H1 (cell line): ENCODE measurements at regions not wholly inside any gene's neighbourhood (a gene's known extent, or its start where the extent isn't known, plus 50 kb on each side); places are given as distances from the start of the nearest gene placed in this dataset.

ENCODE experiments used
- CTCF ChIA-PET: fragments of 300-600 bp; sonication (Branson Sonifier 250); formaldehyde crosslinking; loops from one replicate; lab custom pipeline; 2021; ENCODE audit not compliant: partially characterized antibody; lab: Charles Lee
- POLR2A ChIA-PET: fragments of 300-600 bp; sonication (Branson Sonifier 250); formaldehyde crosslinking; loops from one replicate; lab custom pipeline; 2021; ENCODE audit warnings: inconsistent platforms; ENCODE audit not compliant: partially characterized antibody; lab: Charles Lee
- DNase-seq, 2 experiments: peaks; one replicate each; pipeline versions ENCODE4 v3.0.0 to v3.0.0-alpha.2; 2010 to 2022; ENCODE audit warnings: low spot score in 2 of 2, low read depth in 1 of 2, mixed read lengths in 1 of 2
- FAIRE-seq: peaks from 2 replicates; lab custom pipeline; 2011; peaks lifted over from hg19 to GRCh38; lab: Jason Lieb, UNC
- H2AFZ ChIP-seq: 2 replicates; pipeline ENCODE4 v1.8.1; 2012; ENCODE audit warnings: low read length, inconsistent platforms
- H2AK5ac ChIP-seq: 2 replicates; pipeline ENCODE4 v1.6.1; 2013; ENCODE audit warnings: low read depth, low read length
- H2BK120ac ChIP-seq: replicated peaks from 2 replicates; pipeline ENCODE3; 2013; ENCODE audit warnings: low read depth, low read length, inconsistent platforms
- H2BK12ac ChIP-seq: 2 replicates; pipeline ENCODE4 v1.6.1; 2013; ENCODE audit warnings: low read depth, low read length
- H2BK15ac ChIP-seq: 2 replicates; pipeline ENCODE4 v1.6.1; 2013; ENCODE audit warnings: low read length
- H2BK20ac ChIP-seq: 2 replicates; pipeline ENCODE4 v1.6.1; 2013; ENCODE audit warnings: low read length
- H2BK5ac ChIP-seq: 2 replicates; pipeline ENCODE4 v1.6.1; 2013; ENCODE audit warnings: low read depth, low read length
- H3K14ac ChIP-seq: 2 replicates; pipeline ENCODE4 v1.6.1; 2013; ENCODE audit warnings: inconsistent platforms; ENCODE audit not compliant: insufficient read length
- H3K18ac ChIP-seq: 2 replicates; pipeline ENCODE4 v1.6.1; 2013; ENCODE audit warnings: low read length; ENCODE audit errors: extremely low read depth
- H3K23ac ChIP-seq: 2 replicates; pipeline ENCODE4 v1.6.1; 2013; ENCODE audit warnings: inconsistent platforms; ENCODE audit not compliant: insufficient read length
- H3K23me2 ChIP-seq: 2 replicates; pipeline ENCODE4 v1.6.1; 2013; ENCODE audit warnings: low read depth, low read length
- H3K27ac ChIP-seq: 2 replicates; pipeline ENCODE4 v1.6.1; 2011; ENCODE audit warnings: low read depth, low read length, inconsistent platforms
- H3K27me3 ChIP-seq, 4 experiments: replicated peaks in 1 of 4; 1 replicate in 1 of 4; 2 replicates in 3 of 4; pipeline versions ENCODE4 v1.6.1 to v1.8.1; 2011 to 2013; ENCODE audit warnings: low read length in 3 of 4, mild to moderate bottlenecking in 3 of 4, inconsistent platforms in 2 of 4, mixed read lengths in 2 of 4, moderate library complexity in 1 of 4; ENCODE audit not compliant: control insufficient read depth in 3 of 4, insufficient read depth in 3 of 4; ENCODE audit errors: extremely low read depth in 1 of 4
- H3K36me3 ChIP-seq, 4 experiments: 2 replicates each; pipeline versions ENCODE4 v1.6.1 to v1.8.1; 2011 to 2013; ENCODE audit warnings: mild to moderate bottlenecking in 4 of 4, low read length in 3 of 4, moderate library complexity in 2 of 4, control low read depth in 1 of 4, inconsistent platforms in 1 of 4; ENCODE audit not compliant: insufficient read depth in 4 of 4, control insufficient read depth in 2 of 4
- H3K4ac ChIP-seq: replicated peaks from 2 replicates; pipeline ENCODE3; 2013; ENCODE audit warnings: low read length, low read depth, mixed read lengths, inconsistent platforms; ENCODE audit not compliant: insufficient read length
- H3K4me1 ChIP-seq, 4 experiments: replicated peaks in 1 of 4; 1 replicate in 1 of 4; 2 replicates in 3 of 4; pipeline versions ENCODE4 v1.6.1 to v1.8.1; 2011 to 2013; ENCODE audit warnings: low read length in 3 of 4, inconsistent platforms in 2 of 4, mixed read lengths in 1 of 4; ENCODE audit not compliant: insufficient read depth in 4 of 4, control insufficient read depth in 3 of 4
- H3K4me2 ChIP-seq, 2 experiments: 2 replicates each; pipeline versions ENCODE4 v1.6.1 to v1.8.1; 2011 to 2013; ENCODE audit warnings: low read depth in 2 of 2, low read length in 2 of 2, control low read depth in 1 of 2, inconsistent platforms in 1 of 2, mild to moderate bottlenecking in 1 of 2; ENCODE audit not compliant: insufficient read depth in 1 of 2
- H3K4me3 ChIP-seq, 4 experiments: fragments of 200-600, 300-600 bp in 1 of 4; sonication (generic), shearing (Covaris generic), sonication (Bioruptor Twin) in 1 of 4; 2 replicates each; pipeline versions ENCODE4 v1.5.1 to v1.8.1; 2011 to 2016; ENCODE audit warnings: low read length in 4 of 4, low read depth in 3 of 4, control low read depth in 2 of 4, inconsistent platforms in 2 of 4, mild to moderate bottlenecking in 2 of 4, mixed read lengths in 1 of 4, moderate library complexity in 1 of 4; ENCODE audit not compliant: insufficient read depth in 2 of 4; ENCODE audit errors: extremely low read depth in 1 of 4
- H3K56ac ChIP-seq: replicated peaks from 2 replicates; pipeline ENCODE3; 2013; ENCODE audit warnings: low read depth, mild to moderate bottlenecking, mixed read lengths, low read length, inconsistent platforms; ENCODE audit not compliant: insufficient read length
- H3K79me1 ChIP-seq: 2 replicates; pipeline ENCODE4 v1.6.1; 2013; ENCODE audit warnings: low read depth, low read length, control low read depth
- H3K79me2 ChIP-seq, 2 experiments: 2 replicates each; pipeline versions ENCODE4 v1.6.1 to v1.8.1; 2012 to 2013; ENCODE audit warnings: low read length in 2 of 2, mild to moderate bottlenecking in 2 of 2, inconsistent platforms in 1 of 2; ENCODE audit not compliant: insufficient read depth in 2 of 2, control insufficient read depth in 1 of 2
- H3K9ac ChIP-seq, 4 experiments: replicated peaks in 1 of 4; 1 replicate in 1 of 4; 2 replicates in 3 of 4; pipeline versions ENCODE4 v1.6.1 to v1.8.1; 2011 to 2013; ENCODE audit warnings: low read depth in 3 of 4, low read length in 3 of 4, control low read depth in 2 of 4, mild to moderate bottlenecking in 2 of 4, moderate library complexity in 2 of 4, inconsistent platforms in 1 of 4; ENCODE audit errors: extremely low read depth in 1 of 4
- H3K9me3 ChIP-seq, 2 experiments: 2 replicates each; pipeline versions ENCODE4 v1.6.1 to v1.8.1; 2012 to 2013; ENCODE audit warnings: mild to moderate bottlenecking in 2 of 2, moderate library complexity in 2 of 2, control low read depth in 1 of 2, inconsistent platforms in 1 of 2, low read depth in 1 of 2, low read length in 1 of 2, mixed read lengths in 1 of 2; ENCODE audit not compliant: insufficient read depth in 2 of 2
- H4K20me1 ChIP-seq, 2 experiments: replicated peaks in 1 of 2; 2 replicates each; pipeline versions ENCODE3 to v1.8.1; 2011 to 2013; ENCODE audit warnings: inconsistent platforms in 2 of 2, low read length in 2 of 2, mild to moderate bottlenecking in 1 of 2; ENCODE audit not compliant: insufficient read depth in 2 of 2, control insufficient read depth in 1 of 2
- H4K5ac ChIP-seq: 2 replicates; pipeline ENCODE4 v1.6.1; 2013; ENCODE audit warnings: low read length, low read depth, mixed read lengths, inconsistent platforms; ENCODE audit not compliant: insufficient read length
- H4K8ac ChIP-seq: 2 replicates; pipeline ENCODE4 v1.8.0; 2013; ENCODE audit warnings: mild to moderate bottlenecking, moderate library complexity, low read length, inconsistent platforms; ENCODE audit not compliant: insufficient read depth; ENCODE audit errors: extremely low read depth
- H4K91ac ChIP-seq: replicated peaks from 2 replicates; pipeline ENCODE3; 2013; ENCODE audit warnings: low read length, mixed read lengths, inconsistent platforms; ENCODE audit not compliant: insufficient read length
- CBX5 ChIP-seq: fragments of 300-800, 300-1000 bp; sonication (generic); IDR thresholded peaks from 2 replicates; pipeline ENCODE4 v1.7.1; 2016; ENCODE audit warnings: antibody characterized with exemption, low read length, low read depth
- CHD2 ChIP-seq: IDR thresholded peaks from 2 replicates; pipeline ENCODE4 v1.6.1; 2012; ENCODE audit warnings: low read length, improper control_type of control experiment
- CREB1 ChIP-seq: IDR thresholded peaks from 2 replicates; pipeline ENCODE4 v1.6.1; 2012; ENCODE audit warnings: inconsistent platforms
- EZH2 ChIP-seq: fragments of 200-600 bp; sonication (generic); IDR thresholded peaks from 2 replicates; pipeline ENCODE4 v1.7.1; 2012; ENCODE audit warnings: low read depth, mild to moderate bottlenecking, moderate library complexity, low read length, inconsistent platforms; ENCODE audit not compliant: severe bottlenecking
- NANOG ChIP-seq: IDR thresholded peaks from 2 replicates; pipeline ENCODE4 v1.6.1; 2011; ENCODE audit warnings: low read length, low read depth, mild to moderate bottlenecking, inconsistent platforms; ENCODE audit not compliant: insufficient read depth, poor library complexity, severe bottlenecking
- PHF8 ChIP-seq: fragments of 200-600 bp; sonication (generic); conservative IDR thresholded peaks from 2 replicates; pipeline ENCODE4 v1.7.1; 2012; ENCODE audit warnings: low read depth, mild to moderate bottlenecking, inconsistent platforms, low read length, moderate library complexity
- RAD21 ChIP-seq, 2 experiments: IDR thresholded peaks in 1 of 2; conservative IDR thresholded peaks in 1 of 2; 2 replicates each; pipeline ENCODE4 v1.6.1; 2011; ENCODE audit warnings: low read depth in 2 of 2, low read length in 2 of 2, improper control_type of control experiment in 1 of 2, inconsistent platforms in 1 of 2, mild to moderate bottlenecking in 1 of 2, moderate library complexity in 1 of 2
- RBBP5 ChIP-seq: IDR thresholded peaks from 2 replicates; pipeline ENCODE4 v1.7.1; 2012; ENCODE audit warnings: low read depth, mild to moderate bottlenecking, inconsistent platforms, low read length, moderate library complexity, borderline replicate concordance
- SIX5 ChIP-seq: IDR thresholded peaks from 2 replicates; pipeline ENCODE4 v1.6.1; 2011; ENCODE audit warnings: mild to moderate bottlenecking, low read depth, low read length
- TAF1 ChIP-seq: IDR thresholded peaks from 2 replicates; pipeline ENCODE4 v1.6.1; 2011; ENCODE audit warnings: mild to moderate bottlenecking, low read depth, low read length
- TAF7 ChIP-seq: optimal IDR thresholded peaks from 2 replicates; pipeline ENCODE3; 2011; ENCODE audit warnings: low read depth, mild to moderate bottlenecking, inconsistent platforms, low read length, moderate library complexity, borderline replicate concordance
- whole genome bisulfite sequencing, 2 experiments: shearing (Covaris generic) in 1 of 2; methylation state at CpG; one replicate each; pipeline versions ENCODE4 v1.1.6 to v1.1.7; 2013 to 2015; ENCODE audit warnings: low lambda C conversion rate in 2 of 2, mixed read lengths in 2 of 2, inconsistent platforms in 1 of 2, low coverage in 1 of 2, missing lambda C conversion rate in 1 of 2; ENCODE audit not compliant: insufficient replicate concordance in 2 of 2, insufficient coverage in 1 of 2, insufficient read length in 1 of 2; ENCODE audit errors: extremely low coverage in 1 of 2, missing lambda C conversion rate in 1 of 2; 5-methylcytosine and 5-hydroxymethylcytosine counted together

DNA sequence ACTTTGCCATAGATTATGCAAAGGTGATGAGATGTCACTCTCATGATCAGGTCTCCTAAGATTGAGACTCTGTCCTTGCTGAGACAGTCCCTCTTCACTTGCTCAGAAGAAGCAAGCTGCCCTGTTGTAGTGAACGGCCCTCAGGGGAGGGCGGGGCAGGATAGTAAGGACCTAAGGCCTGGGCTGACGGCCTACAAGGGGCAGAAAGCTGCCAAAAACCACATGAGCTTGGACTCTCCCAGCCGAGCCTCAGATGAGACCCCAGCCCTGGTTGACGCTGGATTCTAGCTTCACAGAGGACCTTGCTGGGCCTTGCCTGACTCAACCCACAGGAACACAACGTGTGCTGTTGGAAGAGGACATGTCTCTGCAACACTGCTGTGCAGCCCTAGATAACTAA is 1182.5 kb downstream of the TBC1D22A start:
- WGBS, 2 experiments, result 79% methylated on average over 6 of the region's 6 CpGs; no CpG with 5 or more reads in 1 of the 2 experiments
- no peaks in the 10 kb centered on the region for H3K36me3 ChIP-seq
- H3K18ac ChIP-seq, result no peak overlapping the region
- no peak overlapping the region for H2BK120ac ChIP-seq
- no peak overlapping the region for H2BK12ac ChIP-seq
- FAIRE-seq (no peak), DNase-seq (no peak)
- no peak overlapping the region for H3K23ac ChIP-seq
- no peak overlapping the region for H3K4me3 ChIP-seq
- H2BK5ac ChIP-seq, result no peak overlapping the region
- POLR2A ChIA-PET, result no interaction called here
- no peak overlapping the region for H2BK20ac ChIP-seq
- H2BK15ac ChIP-seq, result no peak overlapping the region
- no peak overlapping the region for H3K56ac ChIP-seq
- no peak overlapping the region for H4K8ac ChIP-seq
- no peaks in the 10 kb centered on the region for H4K20me1 ChIP-seq
- CTCF ChIA-PET, result no interaction called here
- no peak for TF ChIP-seq NANOG
- TF ChIP-seq CHD2, result no peak
- TF ChIP-seq CBX5, result no peak
- TF ChIP-seq PHF8, result no peak
- no peak for TF ChIP-seq CREB1
- TF ChIP-seq TAF7, result no peak
- no peak for TF ChIP-seq RBBP5
- no peak for TF ChIP-seq RAD21 (IDR thresholded peaks at IDR 0.05 in 1 of 2, conservative IDR thresholded peaks at IDR 0.05 in 1 of 2; ENCODE audit: low read depth in 2 of 2, low read length in 2 of 2)
- TF ChIP-seq EZH2, result no peak
- no peak for TF ChIP-seq TAF1
- TF ChIP-seq SIX5, result no peak
- no peaks in the 10 kb centered on the region; a peak in 1 of 7 replicates for H3K27me3 ChIP-seq
- no peaks in the 10 kb centered on the region for H3K79me1 ChIP-seq
- H3K9me3 ChIP-seq, result peaks cover 37 to 63% of the 10 kb centered on the region in 2 experiments
- no peaks in the 10 kb centered on the region; a peak in 1 of 7 replicates for H3K4me1 ChIP-seq
- no peaks in the 10 kb centered on the region for H3K23me2 ChIP-seq
- H3K4ac ChIP-seq, result no peak overlapping the region
- no peak overlapping the region for H3K14ac ChIP-seq
- no peak overlapping the region for H4K91ac ChIP-seq
- H3K79me2 ChIP-seq, result no peaks in the 10 kb centered on the region
- no peak overlapping the region for H3K27ac ChIP-seq
- no peak overlapping the region for H4K5ac ChIP-seq
- no peak overlapping the region for H3K9ac ChIP-seq
- H3K4me2 ChIP-seq, result no peak overlapping the region
- H2AFZ ChIP-seq, result no peak overlapping the region
- H2AK5ac ChIP-seq, result no peak overlapping the region
